Body of pancreas (tissue), 4 donors: ENCODE measurements at regions not wholly inside any gene's neighbourhood (a gene's known extent, or its start where the extent isn't known, plus 50 kb on each side); places are given as distances from the start of the nearest gene placed in this dataset.

Source experiments
- POLR2A ChIP-seq, 3 donors: fragments of 450-650 bp; IDR thresholded peaks; one replicate each; pipeline ENCODE4 v1.6.1; 2016; ENCODE audit warnings: antibody characterized with exemption in 3 of 3, mild to moderate bottlenecking in 2 of 3
- TF ChIP-seq, protein P1 (sequence below), 7 experiments: fragments of 450-650 bp in 4 of 7; fragments of 200-600 bp in 3 of 7; sonication (generic) in 3 of 7; IDR thresholded peaks; one replicate each; pipeline ENCODE4 v1.5.1; 2016 to 2019; ENCODE audit warnings: antibody characterized with exemption in 7 of 7

DNA sequence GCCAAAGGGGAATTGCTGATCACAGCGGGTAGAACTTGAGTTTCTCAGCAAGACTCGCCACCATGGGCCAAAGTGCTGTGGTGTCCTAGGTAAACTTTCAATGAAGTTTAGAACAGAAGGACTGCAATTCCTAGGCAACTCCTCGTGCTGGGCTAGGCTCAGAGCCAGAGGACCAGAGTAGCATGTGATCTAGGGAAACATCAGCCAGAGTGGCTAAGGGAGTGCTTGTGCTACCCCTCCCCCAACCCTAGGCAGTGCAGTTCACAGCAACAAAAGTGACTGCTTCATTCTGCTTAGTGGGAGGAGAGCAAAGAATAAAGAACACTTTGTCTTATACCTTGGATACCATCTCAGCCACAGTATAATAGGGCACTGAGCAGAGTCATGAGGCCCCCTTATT is 1658.6 kb upstream of the MIR17HG start:
- TF ChIP-seq POLR2A (IDR thresholded peaks at IDR 0.05) = no peak
- TF ChIP-seq, protein P1, sequence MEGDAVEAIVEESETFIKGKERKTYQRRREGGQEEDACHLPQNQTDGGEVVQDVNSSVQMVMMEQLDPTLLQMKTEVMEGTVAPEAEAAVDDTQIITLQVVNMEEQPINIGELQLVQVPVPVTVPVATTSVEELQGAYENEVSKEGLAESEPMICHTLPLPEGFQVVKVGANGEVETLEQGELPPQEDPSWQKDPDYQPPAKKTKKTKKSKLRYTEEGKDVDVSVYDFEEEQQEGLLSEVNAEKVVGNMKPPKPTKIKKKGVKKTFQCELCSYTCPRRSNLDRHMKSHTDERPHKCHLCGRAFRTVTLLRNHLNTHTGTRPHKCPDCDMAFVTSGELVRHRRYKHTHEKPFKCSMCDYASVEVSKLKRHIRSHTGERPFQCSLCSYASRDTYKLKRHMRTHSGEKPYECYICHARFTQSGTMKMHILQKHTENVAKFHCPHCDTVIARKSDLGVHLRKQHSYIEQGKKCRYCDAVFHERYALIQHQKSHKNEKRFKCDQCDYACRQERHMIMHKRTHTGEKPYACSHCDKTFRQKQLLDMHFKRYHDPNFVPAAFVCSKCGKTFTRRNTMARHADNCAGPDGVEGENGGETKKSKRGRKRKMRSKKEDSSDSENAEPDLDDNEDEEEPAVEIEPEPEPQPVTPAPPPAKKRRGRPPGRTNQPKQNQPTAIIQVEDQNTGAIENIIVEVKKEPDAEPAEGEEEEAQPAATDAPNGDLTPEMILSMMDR (IDR thresholded peaks at IDR 0.05) = no peak
